SJSA1 (cell line): ENCODE measurements at regions not wholly inside any gene's neighbourhood (a gene's known extent, or its start where the extent isn't known, plus 50 kb on each side); places are given as distances from the start of the nearest gene placed in this dataset.

ENCODE experiments used
- DNase-seq, 2 experiments: peaks; one replicate each; pipeline ENCODE4 v3.0.0-alpha.2; 2015 to 2020; ENCODE audit warnings: low spot score in 2 of 2, low read depth in 1 of 2
- H3K27ac ChIP-seq: fragments of 250-450 bp; sonication (Bioruptor Pico); 2 replicates; pipeline ENCODE4 v1.5.1; 2020; ENCODE audit warnings: mild to moderate bottlenecking, moderate library complexity
- H3K27me3 ChIP-seq: fragments of 250-450 bp; sonication (Bioruptor Pico); replicated peaks from 2 replicates; pipeline ENCODE4 v1.5.1; 2020; ENCODE audit warnings: mild to moderate bottlenecking, moderate library complexity
- H3K36me3 ChIP-seq: fragments of 250-450 bp; sonication (Bioruptor Pico); 2 replicates; pipeline ENCODE4 v1.5.1; 2020; ENCODE audit warnings: mild to moderate bottlenecking
- H3K4me1 ChIP-seq: fragments of 250-450 bp; sonication (Bioruptor Pico); replicated peaks from 2 replicates; pipeline ENCODE4 v1.6.1; 2021; ENCODE audit warnings: mild to moderate bottlenecking
- H3K4me3 ChIP-seq: fragments of 250-450 bp; sonication (Bioruptor Pico); 2 replicates; pipeline ENCODE4 v1.5.1; 2020; ENCODE audit warnings: mild to moderate bottlenecking
- H3K9me3 ChIP-seq: fragments of 250-450 bp; sonication (Bioruptor Pico); replicated peaks from 2 replicates; pipeline ENCODE4 v1.5.1; 2020; ENCODE audit warnings: mild to moderate bottlenecking

DNA sequence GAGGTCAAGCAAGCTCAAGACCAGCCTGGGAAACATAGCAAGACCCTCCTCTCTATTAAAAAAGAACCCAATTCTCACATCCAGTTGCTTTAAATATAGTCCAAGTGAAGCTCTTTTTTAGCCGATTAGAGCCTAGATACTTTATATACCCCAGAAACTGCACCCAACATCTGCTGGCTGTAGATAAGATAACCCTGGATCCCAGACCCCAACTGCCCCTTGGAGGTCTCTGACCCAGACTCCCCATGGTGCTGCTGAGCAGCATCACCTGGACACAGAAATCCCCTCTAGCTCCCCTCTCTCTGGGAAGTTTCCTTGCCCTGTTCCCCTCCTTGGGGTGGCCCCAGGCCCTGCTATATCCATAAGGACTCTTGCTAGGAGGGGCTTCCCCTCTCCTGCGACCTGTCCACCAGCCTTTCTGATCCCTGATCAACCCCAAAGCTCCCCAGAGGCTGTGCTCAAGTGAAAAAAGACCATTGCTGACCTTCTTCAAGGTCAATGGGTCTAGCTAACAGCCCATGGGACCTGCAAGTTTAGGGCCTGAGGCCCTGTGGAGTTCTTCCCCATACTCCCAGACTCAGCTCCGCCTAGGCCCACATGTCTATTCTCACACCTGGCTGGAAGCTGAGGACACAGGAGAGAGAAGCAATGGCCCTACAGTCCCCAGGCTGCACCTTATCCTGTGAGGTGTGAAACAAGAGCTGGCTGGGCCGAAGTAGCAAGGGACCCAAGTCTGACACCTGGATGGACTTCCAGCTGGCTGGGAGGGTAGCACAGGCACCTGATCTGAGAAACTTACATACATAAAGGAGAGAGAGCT lies 56.2 kb downstream of the ARL6IP4 start:
- H3K9me3 ChIP-seq: no peaks in the 10 kb centered on the region
- H3K4me1 ChIP-seq: no peaks in the 10 kb centered on the region
- H3K36me3 ChIP-seq: no peaks in the 10 kb centered on the region
- no peak for DNase-seq
- no peak overlapping the region for H3K4me3 ChIP-seq
- no peak overlapping the region for H3K27ac ChIP-seq
- H3K27me3 ChIP-seq: no peaks in the 10 kb centered on the region

DNA sequence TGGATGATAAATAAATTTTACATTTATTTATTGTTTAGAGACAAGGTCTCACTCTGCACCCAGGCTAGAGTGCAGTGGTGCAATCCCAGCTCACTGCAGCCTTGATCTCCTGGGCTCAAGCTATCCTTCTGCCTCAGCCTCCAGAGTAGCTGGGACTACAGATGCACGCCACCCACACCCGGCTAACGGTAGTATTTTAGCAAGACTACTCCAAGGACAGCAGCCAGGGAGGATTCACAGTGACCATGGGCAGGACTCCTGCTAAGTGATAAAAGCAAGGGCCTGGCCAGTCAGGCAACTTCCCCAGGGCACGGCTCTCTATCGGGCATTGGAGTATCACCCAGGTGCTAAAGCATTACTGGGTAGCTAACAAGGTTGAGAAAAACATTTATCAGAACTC lies 55.4 kb downstream of the ARL6IP4 start:
- H3K27me3 ChIP-seq: no peaks in the 10 kb centered on the region
- DNase-seq: no peak
- H3K36me3 ChIP-seq: no peaks in the 10 kb centered on the region
- H3K27ac ChIP-seq: no peak overlapping the region
- no peak overlapping the region for H3K4me3 ChIP-seq
- no peaks in the 10 kb centered on the region for H3K4me1 ChIP-seq
- no peaks in the 10 kb centered on the region for H3K9me3 ChIP-seq

DNA sequence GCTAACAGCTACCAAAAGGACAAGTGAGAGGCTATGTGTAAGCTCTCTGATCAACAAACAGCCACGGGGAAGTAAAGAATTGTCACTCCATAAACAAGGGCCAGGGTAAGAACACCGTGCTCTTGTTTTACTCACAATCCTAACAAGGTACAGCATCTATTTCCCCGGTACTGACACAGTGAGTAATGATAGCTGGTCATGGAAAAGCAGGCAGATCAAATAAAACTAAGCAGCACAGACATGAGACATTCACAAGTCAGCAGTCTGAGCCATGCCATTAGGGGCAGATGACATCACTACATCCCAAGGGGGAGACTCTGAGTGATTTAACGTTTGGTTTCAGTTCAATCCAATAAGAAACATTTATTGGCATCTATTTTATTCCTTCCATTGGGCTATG lies 54.4 kb downstream of the ARL6IP4 start:
- no peak overlapping the region for H3K27ac ChIP-seq
- DNase-seq: no peak

DNA sequence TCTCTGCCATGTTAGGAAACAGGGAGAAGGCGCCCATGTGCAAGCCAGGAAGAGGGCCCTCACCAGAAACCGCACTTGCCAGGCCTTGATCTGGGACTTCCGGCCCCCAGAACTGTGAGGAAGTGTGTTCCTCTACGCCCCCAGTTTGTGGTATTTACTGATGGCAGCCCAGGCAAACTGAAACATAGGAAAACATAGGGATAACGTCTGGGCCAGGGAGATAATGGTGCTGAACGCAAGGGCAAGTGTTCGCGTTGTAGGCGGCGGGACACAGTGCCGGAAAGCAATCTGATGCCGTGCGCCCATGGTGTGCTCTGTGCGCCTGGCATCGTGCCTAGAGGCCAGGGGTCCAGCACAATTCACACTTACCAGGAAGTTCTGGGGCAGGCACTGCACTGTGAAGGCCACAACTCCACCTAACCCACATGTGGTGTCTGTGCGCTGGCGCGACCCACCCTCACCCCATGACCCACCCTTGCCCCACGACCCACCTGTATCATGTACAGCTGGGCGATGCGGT lies 53.6 kb downstream of the ARL6IP4 start:
- H3K4me1 ChIP-seq: no peaks in the 10 kb centered on the region
- no peaks in the 10 kb centered on the region for H3K9me3 ChIP-seq
- H3K27me3 ChIP-seq: no peaks in the 10 kb centered on the region
- H3K4me3 ChIP-seq: no peak overlapping the region
- no peak overlapping the region for H3K27ac ChIP-seq
- DNase-seq: no peak
- no peaks in the 10 kb centered on the region for H3K36me3 ChIP-seq

More for the DNA sequence above, 54.4 kb downstream of the ARL6IP4 start:
- Histone ChIP-seq H3K27me3 (no peaks in the 10 kb centered on the region), H3K36me3 (no peaks in the 10 kb centered on the region), H3K9me3 (no peaks in the 10 kb centered on the region), H3K4me1 (no peaks in the 10 kb centered on the region), H3K4me3 (no peak overlapping the region)

DNA sequence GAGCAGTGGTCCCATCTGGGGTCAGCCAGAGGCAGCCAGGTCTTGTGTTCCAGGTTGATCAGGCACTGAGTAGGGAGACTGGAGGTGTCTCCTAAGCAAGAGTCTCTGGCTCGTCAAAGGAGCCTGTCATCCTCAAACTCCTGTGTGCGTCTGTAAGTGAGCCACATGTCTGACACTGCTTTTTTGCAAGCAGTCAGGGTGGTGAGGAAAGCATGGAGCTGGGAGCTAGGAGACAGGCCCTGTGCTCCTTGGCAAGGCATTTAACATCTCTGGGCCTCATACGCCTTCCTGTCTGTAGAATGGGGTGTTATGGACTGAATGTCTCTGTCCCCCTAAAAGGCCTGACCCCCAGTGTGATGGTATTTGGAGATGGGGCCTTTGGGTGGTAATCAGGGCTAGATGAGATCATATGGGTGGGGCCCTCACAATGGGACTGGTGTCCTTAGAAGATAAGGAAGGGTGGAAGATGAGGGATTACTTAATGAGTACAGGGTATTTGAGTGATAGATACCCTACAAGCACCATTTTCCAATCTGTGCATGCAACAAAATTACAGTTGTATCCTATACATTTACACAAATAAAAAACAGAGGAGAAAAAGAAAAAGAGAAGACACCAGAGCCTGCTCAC lies 53.0 kb downstream of the ARL6IP4 start:
- Histone ChIP-seq H3K4me1 (no peaks in the 10 kb centered on the region), H3K4me3 (no peak overlapping the region), H3K9me3 (no peaks in the 10 kb centered on the region), H3K27me3 (no peaks in the 10 kb centered on the region), H3K36me3 (no peaks in the 10 kb centered on the region), H3K27ac (no peak overlapping the region)
- no peak for DNase-seq

DNA sequence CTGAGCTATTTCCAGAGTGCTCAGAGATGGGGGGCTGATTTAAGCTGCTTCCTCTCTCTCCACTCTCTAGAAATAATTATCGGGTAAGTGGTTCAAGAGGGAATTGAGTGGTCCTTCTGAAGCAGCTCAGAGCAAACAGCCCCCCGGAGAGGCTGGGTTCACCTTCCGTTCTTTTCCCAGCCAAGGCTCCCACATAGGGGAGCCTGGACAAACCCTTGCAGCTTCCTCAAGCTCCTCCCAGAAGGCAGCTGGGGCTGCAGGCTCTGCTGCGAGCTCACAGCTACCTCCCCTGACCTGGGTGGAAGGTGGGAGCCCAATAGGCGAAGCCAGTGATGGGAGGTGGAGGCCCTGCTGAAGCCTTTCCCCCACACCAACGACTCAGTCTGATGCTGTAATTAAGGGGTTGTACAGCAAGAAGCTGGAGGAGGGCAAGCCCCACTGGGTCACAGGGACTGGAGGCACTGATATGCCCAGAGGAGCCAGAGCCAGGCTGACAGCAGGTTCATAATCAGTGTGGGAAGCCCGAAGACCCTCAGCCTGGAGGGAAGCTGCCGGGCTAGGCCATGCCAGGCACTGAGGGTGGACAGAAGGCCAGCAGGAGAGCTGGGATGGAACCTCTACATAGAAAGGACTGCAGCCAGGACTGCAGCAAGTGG lies 52.4 kb downstream of the ARL6IP4 start:
- Histone ChIP-seq H3K4me1 (no peaks in the 10 kb centered on the region), H3K27me3 (no peaks in the 10 kb centered on the region), H3K36me3 (no peaks in the 10 kb centered on the region), H3K4me3 (no peak overlapping the region), H3K9me3 (no peaks in the 10 kb centered on the region), H3K27ac (no peak overlapping the region)
- DNase-seq: no peak
